ENCODE measurements at regions not wholly inside any gene's neighbourhood (a gene's known extent, or its start where the extent isn't known, plus 50 kb on each side); places are given as distances from the start of the nearest gene placed in this dataset.
A peak's percentile ranks its signal among the peaks of the same experiment; 100 is the strongest.

- DNase-seq: no peak
These were observed 51.9 kb upstream of the OTOL1 start for GRCh38 chr3:161444694-161445077.

GRCh38 chr3:161443921-161444693, 52.5 kb upstream of the OTOL1 start:
- DNase-seq: no peak

- DNase-seq: no peak
These were observed 59.0 kb upstream of the SPTSSB start for GRCh38 chr3:161430307-161430706.

- no peak for DNase-seq
These were observed 56.0 kb upstream of the SPTSSB start for GRCh38 chr3:161427347-161427746.

GRCh38 chr3:161426758-161427157, 55.4 kb upstream of the SPTSSB start:
- DNase-seq: no peak

- DNase-seq: peak; percentile 15
These were observed 52.7 kb upstream of the SPTSSB start for GRCh38 chr3:161423911-161424522.

GRCh38 chr3:161422171-161422700, 50.9 kb upstream of the SPTSSB start:
- no peak for DNase-seq

All from NCI-H2227 treated with DMSO at 0.1 percent for 48 hours (cell line).